Neural crest cell (in vitro differentiated cells): ENCODE measurements at regions not wholly inside any gene's neighbourhood (a gene's known extent, or its start where the extent isn't known, plus 50 kb on each side); places are given as distances from the start of the nearest gene placed in this dataset.

Experiments
- DNase-seq: peaks from one replicate; pipeline ENCODE4 v3.0.0; 2021; ENCODE audit warnings: low read depth, mixed read lengths, low spot score
- H3K27ac Mint-ChIP-seq: one replicate; pipeline ENCODE4 v1.8.0; 2021; ENCODE audit warnings: mild to moderate bottlenecking, mixed read lengths; ENCODE audit not compliant: unreplicated experiment
- H3K27me3 Mint-ChIP-seq: 2 replicates; pipeline ENCODE4 v1.8.0; 2021; ENCODE audit warnings: low read depth, mild to moderate bottlenecking, mixed read lengths
- H3K36me3 Mint-ChIP-seq: 2 replicates; pipeline ENCODE4 v1.8.0; 2021; ENCODE audit warnings: low read depth, mild to moderate bottlenecking, mixed read lengths
- H3K4me1 Mint-ChIP-seq: 2 replicates; pipeline ENCODE4 v1.8.0; 2021; ENCODE audit warnings: mixed read lengths
- H3K4me3 Mint-ChIP-seq: one replicate; pipeline ENCODE4 v1.8.0; 2021; ENCODE audit warnings: mild to moderate bottlenecking, mixed read lengths
- H3K9me3 Mint-ChIP-seq: 2 replicates; pipeline ENCODE4 v1.8.0; 2021; ENCODE audit warnings: mixed read lengths
- TF ChIP-seq, protein P1 (sequence below): fragments of 200-600 bp; sonication (generic); conservative IDR thresholded peaks from 2 replicates; pipeline ENCODE4 v1.5.0; 2021; ENCODE audit warnings: antibody characterized with exemption, mild to moderate bottlenecking

- no peak for DNase-seq
- TF ChIP-seq, protein P1, sequence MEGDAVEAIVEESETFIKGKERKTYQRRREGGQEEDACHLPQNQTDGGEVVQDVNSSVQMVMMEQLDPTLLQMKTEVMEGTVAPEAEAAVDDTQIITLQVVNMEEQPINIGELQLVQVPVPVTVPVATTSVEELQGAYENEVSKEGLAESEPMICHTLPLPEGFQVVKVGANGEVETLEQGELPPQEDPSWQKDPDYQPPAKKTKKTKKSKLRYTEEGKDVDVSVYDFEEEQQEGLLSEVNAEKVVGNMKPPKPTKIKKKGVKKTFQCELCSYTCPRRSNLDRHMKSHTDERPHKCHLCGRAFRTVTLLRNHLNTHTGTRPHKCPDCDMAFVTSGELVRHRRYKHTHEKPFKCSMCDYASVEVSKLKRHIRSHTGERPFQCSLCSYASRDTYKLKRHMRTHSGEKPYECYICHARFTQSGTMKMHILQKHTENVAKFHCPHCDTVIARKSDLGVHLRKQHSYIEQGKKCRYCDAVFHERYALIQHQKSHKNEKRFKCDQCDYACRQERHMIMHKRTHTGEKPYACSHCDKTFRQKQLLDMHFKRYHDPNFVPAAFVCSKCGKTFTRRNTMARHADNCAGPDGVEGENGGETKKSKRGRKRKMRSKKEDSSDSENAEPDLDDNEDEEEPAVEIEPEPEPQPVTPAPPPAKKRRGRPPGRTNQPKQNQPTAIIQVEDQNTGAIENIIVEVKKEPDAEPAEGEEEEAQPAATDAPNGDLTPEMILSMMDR, result no peak
- Mint-ChIP-seq H3K27me3 (no peaks in the 10 kb centered on the region), H3K27ac (no peak overlapping the region), H3K4me1 (no peaks in the 10 kb centered on the region), H3K36me3 (peaks cover 3% of the 10 kb centered on the region), H3K9me3 (peaks cover 5% of the 10 kb centered on the region), H3K4me3 (no peak overlapping the region)
These were observed 54.8 kb upstream of the ZNF536 start for GRCh38 chr19:30317403-30317802.

- TF ChIP-seq, protein P1, result no peak
- peaks cover 3% of the 10 kb centered on the region for H3K36me3 Mint-ChIP-seq
These were observed 53.9 kb upstream of the ZNF536 start for GRCh38 chr19:30318261-30318660.

GRCh38 chr19:30318936-30319335 is 53.2 kb upstream of the ZNF536 start:
- Mint-ChIP-seq H3K4me1 (no peaks in the 10 kb centered on the region), H3K36me3 (peaks cover 6% of the 10 kb centered on the region), H3K27me3 (no peaks in the 10 kb centered on the region), H3K27ac (no peak overlapping the region), H3K4me3 (no peak overlapping the region), H3K9me3 (peaks cover 7% of the 10 kb centered on the region)
- DNase-seq, result no peak
- TF ChIP-seq, protein P1, result no peak

More at GRCh38 chr19:30318261-30318660, 53.9 kb upstream of the ZNF536 start:
- H3K27ac Mint-ChIP-seq, result no peak overlapping the region
- peaks cover 5% of the 10 kb centered on the region for H3K9me3 Mint-ChIP-seq
- H3K27me3 Mint-ChIP-seq, result no peaks in the 10 kb centered on the region
- no peak for DNase-seq
- H3K4me3 Mint-ChIP-seq, result no peak overlapping the region
- no peaks in the 10 kb centered on the region for H3K4me1 Mint-ChIP-seq

DNA sequence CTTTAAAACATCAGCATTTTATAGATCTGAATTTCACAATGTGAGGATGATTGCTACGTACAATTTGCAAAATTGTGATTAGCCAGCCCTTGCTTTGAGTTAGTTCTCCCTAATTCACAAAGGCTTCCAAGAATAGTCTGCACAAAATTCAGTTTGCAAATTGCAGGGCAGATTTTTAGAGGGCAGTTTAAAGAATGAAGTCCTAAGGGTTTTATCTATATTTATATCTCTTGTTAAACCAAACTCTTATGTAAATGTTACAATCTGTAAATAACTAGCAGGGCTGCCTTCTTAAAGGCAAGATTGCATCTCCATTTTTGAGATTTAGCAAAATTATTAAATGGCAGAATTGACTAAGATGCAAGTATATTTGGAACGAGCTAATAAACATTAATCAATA is 52.8 kb upstream of the ZNF536 start:
- no peak overlapping the region for H3K4me3 Mint-ChIP-seq
- DNase-seq, result no peak
- H3K4me1 Mint-ChIP-seq, result no peaks in the 10 kb centered on the region
- no peak overlapping the region for H3K27ac Mint-ChIP-seq
- H3K36me3 Mint-ChIP-seq, result peaks cover 9% of the 10 kb centered on the region
- TF ChIP-seq, protein P1, result no peak
- H3K27me3 Mint-ChIP-seq, result no peaks in the 10 kb centered on the region
- peaks cover 9% of the 10 kb centered on the region for H3K9me3 Mint-ChIP-seq

- Mint-ChIP-seq H3K36me3 (peaks cover 9% of the 10 kb centered on the region), H3K4me1 (no peaks in the 10 kb centered on the region), H3K4me3 (no peak overlapping the region), H3K27me3 (no peaks in the 10 kb centered on the region), H3K27ac (no peak overlapping the region), H3K9me3 (peaks cover 9% of the 10 kb centered on the region)
- no peak for DNase-seq
- TF ChIP-seq, protein P1, result no peak
These were observed 52.3 kb upstream of the ZNF536 start for GRCh38 chr19:30319876-30320275.

DNA sequence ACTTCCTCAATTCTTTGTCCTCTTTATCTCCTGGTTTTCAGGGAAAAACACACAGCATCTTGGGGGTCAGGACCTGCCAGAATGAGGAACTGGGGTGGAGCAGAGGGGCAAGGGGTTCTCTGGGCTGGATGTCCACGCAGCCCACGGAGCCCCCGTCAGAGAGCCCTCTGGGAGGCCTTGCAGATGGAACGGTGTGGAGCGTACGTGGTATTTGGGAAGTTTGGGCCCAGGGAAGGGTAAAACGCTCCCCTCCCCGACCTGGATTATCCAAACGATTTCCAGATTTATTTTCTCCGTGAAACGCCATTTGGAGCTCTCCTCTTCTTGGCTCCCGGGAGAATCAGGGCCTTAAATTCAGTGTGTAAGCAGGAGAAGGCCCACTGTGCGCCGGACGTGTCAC is 51.7 kb upstream of the ZNF536 start:
- DNase-seq, result no peak
- H3K4me1 Mint-ChIP-seq, result no peaks in the 10 kb centered on the region
- H3K36me3 Mint-ChIP-seq, result peaks cover 5% of the 10 kb centered on the region
- H3K27me3 Mint-ChIP-seq, result no peaks in the 10 kb centered on the region
- no peak overlapping the region for H3K27ac Mint-ChIP-seq
- TF ChIP-seq, protein P1, result no peak
- peaks cover 6% of the 10 kb centered on the region for H3K9me3 Mint-ChIP-seq
- H3K4me3 Mint-ChIP-seq, result no peak overlapping the region
